ENCODE measurements at regions not wholly inside any gene's neighbourhood (a gene's known extent, or its start where the extent isn't known, plus 50 kb on each side); places are given as distances from the start of the nearest gene placed in this dataset.
"Not testable (repeated sequence)": the region's sequence is repeated elsewhere in the genome, so short reads cannot be mapped to it uniquely, and the experiment has no call there.

DNA sequence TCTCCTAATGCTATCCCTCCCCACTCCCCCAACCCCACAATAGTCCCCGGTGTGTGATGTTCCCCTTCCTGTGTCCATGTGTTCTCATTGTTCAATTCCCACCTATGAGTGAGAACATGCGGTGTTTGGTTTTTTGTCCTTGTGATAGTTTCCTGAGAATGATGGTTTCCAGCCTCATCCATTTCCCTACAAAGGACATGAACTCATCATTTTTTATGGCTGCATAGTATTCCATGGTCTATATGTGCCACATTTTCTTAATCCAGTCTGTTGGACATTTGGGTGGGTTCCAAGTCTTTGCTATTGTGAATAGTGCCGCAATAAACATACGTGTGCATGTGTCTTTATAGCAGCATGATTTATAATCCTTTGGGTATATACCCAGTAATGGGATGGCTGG, 537.1 kb upstream of the KLF4 start:
- TF ChIP-seq, protein P1, sequence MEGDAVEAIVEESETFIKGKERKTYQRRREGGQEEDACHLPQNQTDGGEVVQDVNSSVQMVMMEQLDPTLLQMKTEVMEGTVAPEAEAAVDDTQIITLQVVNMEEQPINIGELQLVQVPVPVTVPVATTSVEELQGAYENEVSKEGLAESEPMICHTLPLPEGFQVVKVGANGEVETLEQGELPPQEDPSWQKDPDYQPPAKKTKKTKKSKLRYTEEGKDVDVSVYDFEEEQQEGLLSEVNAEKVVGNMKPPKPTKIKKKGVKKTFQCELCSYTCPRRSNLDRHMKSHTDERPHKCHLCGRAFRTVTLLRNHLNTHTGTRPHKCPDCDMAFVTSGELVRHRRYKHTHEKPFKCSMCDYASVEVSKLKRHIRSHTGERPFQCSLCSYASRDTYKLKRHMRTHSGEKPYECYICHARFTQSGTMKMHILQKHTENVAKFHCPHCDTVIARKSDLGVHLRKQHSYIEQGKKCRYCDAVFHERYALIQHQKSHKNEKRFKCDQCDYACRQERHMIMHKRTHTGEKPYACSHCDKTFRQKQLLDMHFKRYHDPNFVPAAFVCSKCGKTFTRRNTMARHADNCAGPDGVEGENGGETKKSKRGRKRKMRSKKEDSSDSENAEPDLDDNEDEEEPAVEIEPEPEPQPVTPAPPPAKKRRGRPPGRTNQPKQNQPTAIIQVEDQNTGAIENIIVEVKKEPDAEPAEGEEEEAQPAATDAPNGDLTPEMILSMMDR (conservative IDR thresholded peaks at IDR 0.05; ENCODE audit: low read depth, low read length) = not testable (repeated sequence)
- not testable (repeated sequence) for TF ChIP-seq EZH2 (IDR thresholded peaks at IDR 0.05; ENCODE audit: low read length, unreplicated experiment); EZH2phosphoT487 (IDR thresholded peaks at IDR 0.05; ENCODE audit: borderline replicate concordance, low read length)
